GM21576 (cell line): ENCODE measurements at regions not wholly inside any gene's neighbourhood (a gene's known extent, or its start where the extent isn't known, plus 50 kb on each side); places are given as distances from the start of the nearest gene placed in this dataset.

ENCODE experiments used
- ATAC-seq: cut with Tn5 transposase; IDR thresholded peaks from one replicate; pipeline ENCODE4 v1.9.1; 2021; ENCODE audit warnings: mild to moderate bottlenecking, moderate library complexity; ENCODE audit not compliant: unreplicated experiment

- no peak for ATAC-seq
Measured at GRCh38 chr16:17885659-17886207, 415.0 kb upstream of the XYLT1 start.

GRCh38 chr16:17877821-17878360 lies 407.1 kb upstream of the XYLT1 start:
- no peak for ATAC-seq

DNA sequence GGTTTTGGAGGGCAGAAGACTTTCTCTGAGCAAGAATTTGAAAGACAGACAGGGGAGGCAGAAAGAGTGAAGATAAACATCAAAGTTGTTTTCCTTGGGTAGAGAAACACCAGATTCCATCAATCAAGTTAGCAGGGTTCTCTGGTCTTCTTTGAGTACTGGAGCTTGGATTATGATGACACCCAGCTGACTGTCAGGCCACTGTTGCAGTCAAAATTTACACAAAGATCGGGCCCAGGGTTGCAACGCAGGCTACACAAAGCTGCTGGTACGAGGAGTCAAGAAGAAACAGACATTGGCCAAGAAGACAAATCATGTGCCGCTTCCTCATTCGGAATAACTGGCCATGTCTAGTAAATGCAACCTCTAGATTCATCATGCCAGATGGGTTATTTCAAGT lies 396.2 kb upstream of the XYLT1 start:
- ATAC-seq, result no peak

DNA sequence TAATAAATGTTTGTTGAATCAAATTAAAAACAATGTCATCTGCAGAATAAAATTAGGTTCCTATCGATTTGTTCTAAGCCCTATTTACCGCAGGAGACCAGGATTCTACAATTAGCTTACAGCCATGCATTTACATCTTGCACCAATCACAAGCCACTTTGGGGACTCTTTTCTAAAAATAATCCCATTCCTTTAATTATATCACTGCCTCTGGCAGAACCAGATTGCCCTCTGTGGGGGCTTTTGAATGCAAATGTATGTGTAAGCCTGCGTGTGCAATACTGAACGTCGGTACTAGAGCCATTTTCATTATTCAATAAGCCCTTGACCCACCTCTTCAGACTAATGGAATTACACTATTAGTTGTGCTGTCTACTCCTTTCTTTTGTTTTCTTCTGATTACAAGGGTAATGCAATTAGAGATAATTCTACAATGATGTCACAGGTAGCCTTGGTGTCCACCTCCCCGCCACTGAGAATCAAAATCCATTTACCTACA lies 391.3 kb upstream of the XYLT1 start:
- ATAC-seq, result no peak

DNA sequence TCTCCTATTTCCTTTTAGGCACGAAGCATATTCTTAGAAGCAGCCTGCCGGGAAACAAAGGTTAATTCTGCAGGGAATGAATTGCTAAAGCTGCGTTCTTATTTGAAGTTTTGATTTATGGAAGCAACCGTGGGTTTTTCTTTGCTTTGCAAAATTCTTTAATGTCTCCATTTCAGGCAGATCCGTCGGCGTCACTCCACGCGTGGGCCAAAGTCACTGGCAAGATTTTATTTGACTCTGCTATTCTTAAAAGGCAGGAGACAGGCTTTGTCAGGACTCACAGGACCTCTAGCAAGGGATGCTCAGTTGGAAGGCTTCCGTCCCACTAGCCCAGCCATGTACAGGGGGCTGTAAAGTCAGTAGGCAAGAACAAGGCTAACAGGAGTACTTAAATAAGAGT lies 387.3 kb upstream of the XYLT1 start:
- no peak for ATAC-seq

- ATAC-seq, result no peak
Measured at GRCh38 chr16:17853958-17854357, 383.2 kb upstream of the XYLT1 start.

- no peak for ATAC-seq
Measured at GRCh38 chr16:17852977-17853702, 382.4 kb upstream of the XYLT1 start.

DNA sequence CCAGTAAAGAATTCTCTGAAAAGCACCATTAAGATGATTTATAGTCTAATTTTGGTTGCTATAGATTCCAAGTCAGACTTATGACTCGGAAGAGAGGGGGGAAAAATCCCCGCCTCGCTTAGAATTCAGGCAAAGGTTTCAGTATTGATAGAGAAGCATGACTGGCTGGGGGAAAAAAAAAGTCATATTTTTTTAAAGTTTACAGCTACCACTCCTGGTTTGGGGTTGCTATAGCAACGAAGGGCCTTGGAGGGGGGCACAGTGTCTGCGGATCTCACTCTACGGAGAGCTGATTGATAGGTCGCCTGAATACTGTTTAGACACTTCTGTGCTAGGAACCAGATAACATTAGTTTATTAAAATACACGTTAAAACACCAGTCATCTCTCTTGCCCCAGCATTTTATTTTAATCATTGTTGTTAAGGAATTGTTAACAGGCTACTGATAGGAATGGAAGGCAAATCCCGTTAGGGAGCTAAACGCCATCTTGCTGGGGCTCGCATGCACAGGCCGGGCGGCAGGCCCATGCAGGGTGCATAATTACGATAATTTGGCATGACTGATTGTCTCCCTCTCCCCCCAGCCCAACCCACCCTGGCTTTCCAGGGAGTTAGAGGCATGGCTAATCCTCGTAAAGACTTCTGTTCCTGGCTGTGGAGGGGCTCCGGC lies 380.0 kb upstream of the XYLT1 start:
- no peak for ATAC-seq

GRCh38 chr16:17847234-17847795 lies 376.6 kb upstream of the XYLT1 start:
- ATAC-seq, result no peak

DNA sequence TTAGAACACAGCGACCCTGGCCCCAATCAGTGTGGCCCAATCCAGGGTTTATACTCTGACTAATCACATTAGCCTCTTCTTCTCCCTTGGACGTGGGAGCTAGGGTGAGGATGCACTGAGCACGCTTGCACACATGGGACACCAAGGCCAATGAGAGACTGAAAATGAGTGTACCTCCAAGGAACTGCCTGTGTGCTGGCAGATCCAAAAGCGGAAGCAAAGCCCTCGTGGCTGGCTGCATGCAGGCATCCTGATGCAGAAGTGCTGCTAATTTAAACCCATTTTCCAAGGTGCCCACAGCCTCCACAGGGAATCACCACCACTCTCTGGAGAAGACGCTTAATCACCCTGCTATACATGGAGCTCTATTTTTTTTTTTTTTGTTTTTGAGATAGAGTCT lies 375.3 kb upstream of the XYLT1 start:
- ATAC-seq, result no peak

DNA sequence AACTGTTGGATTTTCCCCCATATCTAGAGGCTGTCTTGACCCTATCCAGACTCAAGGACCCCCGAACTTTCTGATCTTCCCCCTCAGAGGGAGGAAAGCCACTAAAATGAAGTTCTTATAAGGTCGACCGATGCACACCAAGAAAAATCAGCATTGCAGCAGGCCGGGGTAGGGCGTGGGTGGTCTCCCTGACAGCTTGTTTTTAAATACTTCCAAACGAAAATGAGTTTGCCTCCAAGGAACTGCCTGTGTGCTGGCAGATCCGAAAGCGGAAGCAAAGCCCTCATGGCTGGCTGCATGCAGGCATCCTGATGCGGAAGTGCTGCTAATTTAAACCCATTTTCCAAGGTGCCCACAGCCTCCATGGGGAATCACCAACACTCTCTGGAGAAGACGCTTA lies 374.3 kb upstream of the XYLT1 start:
- ATAC-seq, result no peak

GRCh38 chr16:17843905-17844304 lies 373.1 kb upstream of the XYLT1 start:
- ATAC-seq, result no peak

- ATAC-seq, result no peak
Measured at GRCh38 chr16:17839907-17840306, 369.1 kb upstream of the XYLT1 start.

- ATAC-seq, result no peak
Measured at GRCh38 chr16:17839272-17839671, 368.5 kb upstream of the XYLT1 start.

GRCh38 chr16:17836868-17837602 lies 366.3 kb upstream of the XYLT1 start:
- no peak for ATAC-seq

GRCh38 chr16:17835118-17835876 lies 364.5 kb upstream of the XYLT1 start:
- no peak for ATAC-seq

DNA sequence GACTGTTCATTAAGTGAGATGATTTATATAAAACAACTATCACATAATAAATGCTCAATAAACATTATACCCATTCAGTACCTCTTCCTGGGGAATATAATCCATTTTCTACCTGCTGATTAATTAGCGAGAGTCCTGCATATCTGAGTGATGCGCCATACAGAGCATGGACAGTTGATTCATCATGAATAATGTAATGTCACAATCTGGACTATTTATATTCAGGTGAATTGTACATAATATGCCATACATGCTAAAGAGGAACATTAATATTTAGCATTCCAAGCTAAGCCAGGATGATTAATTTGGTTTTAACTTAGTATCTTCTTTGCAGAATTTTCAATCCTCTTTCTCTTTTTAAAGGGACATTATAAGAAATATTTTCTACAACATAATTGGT lies 362.0 kb upstream of the XYLT1 start:
- no peak for ATAC-seq

GRCh38 chr16:17831330-17831729 lies 360.6 kb upstream of the XYLT1 start:
- ATAC-seq, result no peak

DNA sequence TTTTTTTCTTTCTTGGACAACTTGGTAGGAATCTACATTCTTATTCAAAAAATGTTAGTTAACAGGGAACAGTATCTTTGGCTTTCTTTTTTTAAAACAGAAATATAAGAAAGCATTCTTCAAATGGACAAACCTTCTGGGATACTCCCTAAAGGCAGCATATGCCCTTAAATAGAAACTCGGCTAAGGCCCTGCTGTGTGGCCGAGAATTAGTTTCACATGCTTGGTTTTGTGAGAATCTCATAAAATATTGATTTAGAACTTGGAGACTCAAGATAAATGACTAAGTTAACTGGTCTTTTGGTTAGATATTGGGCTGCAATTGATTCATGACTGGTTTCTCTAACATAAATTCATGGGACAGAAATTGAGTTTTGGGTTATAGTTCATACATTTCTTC lies 359.9 kb upstream of the XYLT1 start:
- ATAC-seq, result no peak

GRCh38 chr16:17829811-17830210 lies 359.1 kb upstream of the XYLT1 start:
- ATAC-seq, result no peak
